SKM-1 treated with dmso at 0.1 percent for 144 hours (cell line): ENCODE measurements at regions not wholly inside any gene's neighbourhood (a gene's known extent, or its start where the extent isn't known, plus 50 kb on each side); places are given as distances from the start of the nearest gene placed in this dataset.
"Not testable (repeated sequence)": the region's sequence is repeated elsewhere in the genome, so short reads cannot be mapped to it uniquely, and the experiment has no call there.

Source experiments
- DNase-seq: peaks from one replicate; lab custom pipeline; 2025; ENCODE audit not compliant: unreplicated experiment; lab: John Stamatoyannopoulos, UW

DNA sequence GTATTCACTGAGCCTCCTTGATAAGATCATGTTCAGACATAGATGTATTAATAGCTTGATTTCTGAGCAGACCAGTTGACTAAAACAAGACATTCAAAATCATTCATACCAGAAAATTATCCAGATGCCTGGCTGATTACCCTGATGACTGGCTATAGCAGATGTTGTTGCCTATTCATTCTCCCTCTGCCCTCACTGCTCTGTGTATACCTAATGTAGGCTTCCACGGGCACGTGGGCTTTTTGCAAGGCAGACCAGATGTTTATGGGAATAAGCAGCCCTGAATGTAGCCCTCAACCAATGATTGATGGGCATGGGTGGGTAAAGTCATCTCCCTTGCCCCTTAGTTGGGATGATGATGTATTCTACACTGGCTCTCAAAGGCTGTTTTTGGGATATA is 289.1 kb downstream of the MBD2 start:
- no peak for DNase-seq

DNA sequence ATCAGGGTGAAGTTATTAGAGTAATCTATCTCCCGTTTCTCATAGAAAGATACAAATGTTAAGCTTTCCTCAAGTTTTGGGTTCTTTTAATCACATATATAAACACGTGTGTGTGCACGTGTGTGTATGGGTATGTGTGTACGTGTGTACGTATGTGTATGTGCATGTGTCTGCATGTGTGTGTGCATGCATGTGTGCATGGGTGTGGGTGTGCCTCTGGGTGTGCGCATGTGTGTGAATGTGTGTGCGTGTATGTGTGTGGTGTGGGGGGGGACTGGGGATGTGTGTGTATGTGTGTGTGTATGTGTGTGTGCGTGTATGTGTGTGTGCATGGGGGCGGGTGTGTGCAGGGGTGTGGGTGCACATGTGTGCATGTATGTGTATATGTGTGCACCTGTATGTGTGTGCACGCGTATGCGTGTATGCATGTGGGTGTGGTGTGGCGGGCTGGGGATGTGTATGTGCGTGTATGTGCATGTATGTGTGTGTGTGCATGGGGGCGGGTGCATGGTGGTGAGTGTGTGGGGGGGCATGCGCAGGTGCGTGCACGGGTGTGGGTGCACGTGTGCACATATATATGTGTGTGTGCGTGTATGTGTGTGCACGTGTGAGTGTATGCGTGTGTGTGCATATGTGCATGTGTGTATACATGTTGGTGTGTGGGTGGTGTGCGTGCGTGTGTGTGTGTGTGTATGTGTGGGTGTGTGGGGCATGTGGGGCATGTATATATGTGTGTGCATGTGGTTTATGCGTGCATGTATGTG is 304.0 kb downstream of the MBD2 start:
- DNase-seq: no peak

DNA sequence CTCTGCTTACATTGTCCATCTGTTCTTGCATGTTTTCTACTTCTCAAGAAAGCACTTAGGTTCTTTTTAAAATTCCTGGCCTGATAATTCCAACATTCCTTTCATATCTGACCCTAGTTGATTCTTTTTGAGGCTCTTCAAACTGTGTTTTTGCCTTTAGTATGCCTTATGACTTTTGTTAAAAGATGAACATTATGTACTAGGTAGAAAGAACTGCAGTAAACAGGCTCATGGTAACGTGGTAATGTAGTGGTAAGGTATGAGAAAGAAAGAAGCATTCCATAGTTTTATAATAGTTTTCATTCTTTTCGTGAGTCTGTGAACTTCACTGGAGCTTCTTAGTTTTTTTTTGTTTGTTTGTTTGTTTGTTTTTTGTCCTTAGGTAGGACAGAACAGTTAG is 306.4 kb downstream of the MBD2 start:
- no peak for DNase-seq

DNA sequence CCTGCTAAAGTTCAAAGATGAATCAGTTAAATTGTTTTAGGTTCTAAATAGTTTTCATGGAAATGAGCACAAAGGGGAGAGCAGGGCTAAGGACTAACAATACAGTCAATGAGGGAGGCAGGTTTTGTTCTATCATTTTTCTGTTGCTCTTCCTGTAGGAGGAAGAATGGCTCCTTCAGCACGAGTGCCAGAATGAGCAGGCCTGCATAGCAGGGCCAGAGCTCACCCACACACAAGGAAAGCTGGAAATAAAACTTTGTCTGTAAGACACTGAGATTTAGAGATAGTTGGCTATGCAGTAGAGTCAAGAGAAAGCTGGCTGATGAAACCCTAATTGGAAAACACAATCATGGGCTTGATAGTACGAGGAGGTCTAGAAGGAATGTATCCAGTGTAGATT is 313.3 kb downstream of the MBD2 start:
- DNase-seq: no peak

DNA sequence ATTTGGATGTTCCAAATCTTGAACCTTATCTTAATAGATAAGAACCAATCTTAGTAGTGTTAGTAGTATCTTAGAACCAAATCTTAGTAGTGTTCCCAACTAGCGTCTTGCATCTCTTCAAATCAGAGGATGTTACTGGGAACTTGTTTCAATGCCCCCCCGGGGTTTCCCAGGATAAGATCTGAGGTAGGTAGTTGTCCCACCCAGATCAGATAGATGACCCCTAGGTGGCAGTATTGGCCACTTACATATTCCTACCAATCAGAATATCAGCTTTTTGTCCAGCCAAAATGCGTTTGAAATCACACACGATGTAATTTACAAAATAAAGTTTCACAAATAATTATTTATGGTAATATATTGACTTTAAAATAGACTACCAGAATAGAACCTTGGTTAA is 314.8 kb downstream of the MBD2 start:
- DNase-seq: peak; percentile 9

DNA sequence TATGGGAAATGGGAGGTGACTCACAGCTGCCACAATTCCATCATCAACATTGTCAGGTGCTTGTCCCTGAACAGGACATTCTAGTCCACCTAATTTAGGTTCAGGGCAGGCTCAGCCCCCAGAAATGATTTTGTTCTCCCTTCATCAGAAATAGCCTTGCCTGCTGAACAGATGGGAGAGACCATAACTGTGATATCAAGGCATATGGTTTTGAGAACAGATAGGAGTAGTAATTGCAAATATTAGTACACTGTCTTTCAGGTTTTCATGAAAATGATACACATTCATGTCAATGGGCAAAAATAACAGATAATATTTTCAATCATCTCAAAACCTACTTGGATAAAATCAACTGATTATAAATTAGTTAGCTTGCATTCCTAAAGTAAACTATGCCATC is 316.5 kb downstream of the MBD2 start:
- DNase-seq: no peak

DNA sequence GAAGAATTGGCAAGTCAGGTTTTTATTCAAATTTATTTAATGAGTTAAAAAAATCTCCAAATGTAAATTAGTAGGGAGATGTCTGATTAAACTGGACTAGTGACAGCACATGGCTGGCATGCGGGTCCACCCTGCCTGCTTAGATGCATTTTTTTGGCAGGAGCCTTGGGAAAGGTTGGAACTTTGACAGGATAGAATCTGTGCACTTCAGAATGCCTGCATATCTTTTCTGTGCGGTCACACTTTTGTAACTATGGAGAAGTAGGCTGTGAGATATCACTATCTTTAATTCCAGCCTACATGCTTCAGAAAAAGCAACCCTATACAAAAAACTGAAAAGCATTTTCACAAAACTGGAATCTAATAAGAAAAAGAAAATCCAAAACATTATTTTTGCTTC is 317.8 kb downstream of the MBD2 start:
- DNase-seq: no peak

DNA sequence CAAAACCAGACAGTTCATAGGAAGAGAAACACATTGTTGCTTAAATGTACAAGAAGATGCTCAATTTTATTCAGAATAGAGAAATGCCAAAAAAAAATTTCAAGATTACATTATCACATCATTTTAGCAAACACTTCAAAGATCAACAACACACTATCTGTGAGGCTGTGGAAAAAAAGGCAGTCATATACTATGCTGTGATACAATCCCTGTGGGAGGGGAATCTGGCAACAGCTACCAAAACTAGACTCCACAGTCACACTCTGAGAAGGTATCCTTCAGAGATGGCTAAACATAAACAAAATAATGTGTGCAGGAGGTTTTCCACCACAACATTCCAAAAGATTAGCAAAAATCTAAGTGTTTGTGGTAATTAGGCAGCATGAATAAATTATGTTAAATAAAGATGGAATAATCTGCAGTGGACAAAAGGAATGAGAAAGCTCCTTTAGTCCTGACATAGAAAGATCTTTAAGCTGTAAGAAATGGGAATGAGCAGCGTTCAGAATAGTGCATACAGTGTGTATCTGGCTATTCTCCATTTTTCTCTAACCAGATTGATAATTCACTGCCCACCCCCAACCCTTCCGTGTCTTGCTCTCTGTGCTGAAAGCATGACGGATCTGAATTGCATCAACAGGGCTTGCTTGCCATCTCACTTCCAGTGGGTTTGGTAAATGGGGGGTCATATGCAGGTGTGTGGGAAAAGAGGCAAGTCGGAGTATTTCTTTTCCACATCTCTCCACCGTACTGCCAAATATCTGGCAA is 329.6 kb downstream of the MBD2 start:
- DNase-seq: no peak

DNA sequence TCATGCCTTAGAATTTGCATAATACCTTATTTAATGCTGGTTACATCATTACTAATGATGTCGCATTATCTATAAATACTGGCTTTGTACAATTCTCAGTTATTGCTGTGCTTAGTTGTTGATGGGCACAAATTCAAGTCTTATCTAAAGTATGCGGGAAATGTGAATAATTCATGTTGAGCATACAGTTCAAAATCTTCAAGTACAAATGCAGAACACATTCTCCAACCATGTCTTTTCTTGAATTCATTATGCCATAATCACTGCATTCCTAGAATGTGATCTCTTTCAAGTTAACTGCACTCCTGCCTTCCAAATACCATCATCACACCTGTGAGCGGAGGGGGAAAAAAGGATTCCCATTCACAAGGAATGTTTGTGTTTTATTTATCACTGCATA is 337.0 kb downstream of the MBD2 start:
- DNase-seq: no peak

DNA sequence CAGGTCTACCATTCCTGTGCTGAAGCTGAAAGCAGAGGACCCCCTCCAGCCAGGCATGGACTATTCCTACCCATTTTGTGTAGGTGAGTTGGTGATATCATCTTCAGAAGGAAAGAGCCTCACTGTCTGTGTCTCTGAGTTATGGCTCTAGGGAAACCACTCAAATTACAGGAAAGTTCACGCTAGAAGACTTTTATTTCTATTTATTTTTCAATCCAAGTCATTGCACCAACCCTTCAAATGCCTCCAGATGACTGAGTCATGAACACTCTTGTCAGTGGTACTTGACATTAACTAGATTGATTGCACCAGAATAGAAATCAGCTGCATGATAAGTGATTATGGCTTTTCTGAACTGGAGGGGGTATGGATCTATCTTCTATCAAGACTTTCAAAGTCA is 338.4 kb downstream of the MBD2 start:
- no peak for DNase-seq

DNA sequence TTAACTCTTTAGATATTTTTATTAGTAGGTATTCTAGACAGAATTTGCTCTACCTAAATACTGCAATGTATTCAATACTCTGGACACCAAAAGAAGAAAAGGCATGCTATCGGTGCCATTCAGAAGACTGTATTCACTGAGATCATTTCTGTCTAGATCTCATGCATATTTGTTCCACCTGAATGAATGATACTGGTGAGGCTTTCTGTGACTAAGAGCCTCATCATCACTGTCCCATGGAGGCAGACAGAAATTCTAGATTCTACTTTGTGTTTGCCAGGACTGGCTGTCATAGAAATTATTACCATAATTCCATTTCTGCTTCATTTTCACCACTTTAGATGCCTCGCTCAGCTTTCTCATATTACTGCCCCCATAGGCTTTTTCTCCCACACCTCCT is 340.7 kb downstream of the MBD2 start:
- DNase-seq: no peak

DNA sequence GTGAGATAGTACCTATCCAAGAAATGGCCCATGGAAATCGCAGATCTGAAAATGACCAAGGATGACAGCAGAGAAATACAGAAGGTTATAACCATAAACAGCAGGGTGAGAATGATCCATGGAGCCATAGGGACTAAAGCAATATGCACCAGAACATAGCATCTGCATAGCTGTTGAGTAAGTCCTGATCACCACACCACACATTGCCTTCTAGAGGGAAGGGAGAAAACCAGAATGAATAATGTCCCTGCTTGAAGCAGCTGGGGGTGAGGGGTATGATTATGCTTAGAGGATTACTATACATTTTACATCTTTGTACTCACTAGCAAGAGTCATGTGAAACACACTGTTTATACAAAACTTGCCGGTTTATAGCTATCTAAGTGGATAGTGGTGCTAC is 350.4 kb downstream of the MBD2 start:
- no peak for DNase-seq

DNA sequence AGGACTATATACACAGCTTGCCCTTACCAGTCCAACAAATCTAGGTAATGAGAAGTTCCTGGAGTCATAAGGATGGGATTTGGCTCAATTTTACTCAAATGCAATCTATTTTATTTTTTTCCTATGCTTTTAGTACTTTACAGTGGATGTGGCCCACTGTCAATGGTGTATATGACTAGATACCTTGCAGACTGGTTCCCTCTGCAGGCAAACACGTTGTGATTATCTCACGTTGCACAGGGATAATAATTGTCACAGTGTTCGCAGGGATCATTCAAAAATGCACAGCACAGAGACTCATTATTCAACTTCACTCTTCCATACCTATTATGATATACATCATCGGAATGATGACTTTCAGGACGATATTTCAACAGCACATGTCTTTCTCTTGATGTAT is 359.7 kb downstream of the MBD2 start:
- no peak for DNase-seq

DNA sequence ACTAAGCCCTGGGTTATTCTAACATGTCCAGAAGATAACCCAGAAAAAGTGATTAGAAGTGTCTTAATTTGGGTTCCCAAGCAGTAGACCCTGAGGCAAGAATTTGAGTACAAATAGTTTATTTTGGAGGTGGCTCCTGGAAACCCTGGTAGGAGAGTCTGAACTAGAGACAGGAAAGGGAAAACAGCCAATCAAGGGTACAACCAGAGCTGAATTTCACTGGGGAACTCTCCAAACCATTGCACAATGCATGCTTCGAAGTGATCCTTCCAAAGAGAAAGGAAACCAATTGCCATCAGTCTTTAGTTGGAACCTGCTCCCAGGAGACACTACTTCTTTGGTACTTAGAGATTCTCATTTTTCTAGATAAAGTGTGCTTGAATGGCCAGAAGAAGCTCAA is 361.5 kb downstream of the MBD2 start:
- DNase-seq: no peak

DNA sequence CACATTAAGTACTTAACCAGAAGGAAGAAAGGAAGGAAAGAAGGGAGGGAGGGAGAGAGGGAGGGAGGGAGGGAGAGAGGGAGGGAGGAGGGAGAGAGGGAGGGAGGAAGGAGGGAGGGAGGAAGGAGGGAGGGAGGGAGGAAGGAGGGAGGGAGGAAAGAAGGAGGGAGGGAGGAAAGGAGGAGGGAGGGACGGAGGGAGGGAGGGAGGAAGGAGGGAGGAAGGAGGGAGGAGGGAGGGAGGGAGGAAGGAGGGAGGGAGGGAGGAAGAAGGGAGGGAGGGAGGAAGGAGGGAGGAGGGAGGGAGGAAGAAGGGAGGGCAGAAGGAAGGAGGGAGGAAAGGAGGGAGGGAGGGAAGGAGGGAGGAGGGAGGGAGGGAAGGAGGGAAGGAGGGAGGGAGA is 363.3 kb downstream of the MBD2 start:
- DNase-seq: no peak

DNA sequence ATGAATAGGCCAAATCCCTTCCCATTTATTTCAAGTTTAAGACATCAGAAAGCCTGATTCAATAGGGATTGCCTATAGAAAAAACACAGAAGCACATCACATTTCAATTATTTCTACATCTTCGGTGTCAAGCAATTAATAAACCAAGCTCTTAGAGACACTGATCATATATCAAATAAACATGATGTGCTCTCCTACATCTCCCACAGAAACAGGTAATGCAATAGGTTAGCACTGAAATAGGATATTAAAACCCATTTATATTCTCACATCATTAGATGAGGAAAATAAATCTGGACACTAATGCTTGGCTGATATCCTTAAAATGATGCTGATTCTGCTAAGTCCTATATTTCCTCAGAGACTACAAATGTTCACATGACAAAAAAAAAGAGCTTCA is 364.7 kb downstream of the MBD2 start:
- no peak for DNase-seq

DNA sequence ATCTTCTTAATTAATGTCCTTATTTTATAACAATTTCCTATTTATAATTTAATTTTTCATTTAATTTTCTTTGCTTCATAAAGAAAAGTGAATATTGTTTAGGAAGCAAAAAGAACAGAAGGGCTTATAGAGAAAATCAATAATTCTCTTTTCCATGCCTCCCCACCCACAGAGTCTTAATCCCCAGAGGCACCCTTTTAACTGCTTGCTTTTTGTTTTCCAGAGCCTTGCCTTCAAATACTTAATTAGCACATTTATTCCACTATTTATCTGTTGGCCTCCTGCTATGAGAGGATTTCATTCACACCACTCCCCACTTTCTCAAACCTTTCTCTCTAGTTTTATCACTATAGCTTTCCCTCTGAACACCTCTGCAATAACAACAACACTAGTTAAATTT is 373.6 kb downstream of the MBD2 start:
- DNase-seq: no peak

DNA sequence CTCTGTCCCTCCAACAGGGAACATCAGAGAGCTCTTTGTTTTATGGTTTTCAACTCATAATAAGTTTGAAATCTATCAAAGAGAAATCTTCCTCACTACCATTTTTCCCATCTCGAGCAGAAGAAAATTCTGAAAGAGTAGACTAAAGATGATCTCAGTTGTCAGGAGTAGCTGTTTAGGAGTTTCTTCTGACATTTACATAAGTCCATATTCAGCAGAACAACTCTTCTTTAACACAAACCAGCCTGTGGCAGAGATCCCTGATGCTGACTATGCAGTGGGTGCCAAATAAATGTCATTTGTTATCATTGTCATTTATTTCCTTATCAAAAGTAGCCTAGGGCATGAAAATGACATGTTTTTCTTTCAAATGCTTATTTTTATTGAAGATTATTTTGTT is 380.7 kb downstream of the MBD2 start:
- no peak for DNase-seq

DNA sequence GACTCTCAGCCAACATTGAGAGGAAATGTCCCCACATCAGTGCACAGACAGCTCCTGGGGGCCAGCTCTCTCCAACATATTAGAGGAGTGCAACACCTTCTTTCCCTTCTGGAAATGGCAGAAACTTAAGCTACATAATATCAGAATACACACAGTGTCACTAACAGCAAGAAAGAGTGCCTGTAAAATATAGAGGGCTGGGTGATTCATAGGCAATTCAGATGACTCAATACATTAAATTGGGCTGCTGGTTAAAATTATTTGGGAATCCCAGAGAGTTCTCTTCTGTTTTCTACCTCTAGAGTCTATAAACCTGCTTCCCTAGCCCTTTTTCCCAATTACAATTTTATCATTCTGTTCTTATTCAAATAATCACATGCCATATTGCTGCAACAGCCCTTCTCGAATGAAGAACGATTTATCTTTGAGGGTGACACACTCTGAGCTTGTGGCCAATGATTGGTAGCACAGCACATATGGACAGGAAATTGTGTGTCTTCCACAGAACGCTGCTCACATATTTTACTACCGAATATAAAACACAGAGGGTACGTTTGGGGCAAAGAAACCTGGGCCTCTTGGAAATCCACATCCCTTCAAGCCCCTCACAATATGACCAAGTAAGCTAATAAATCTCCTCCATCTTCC is 381.2 kb downstream of the MBD2 start:
- DNase-seq: no peak

DNA sequence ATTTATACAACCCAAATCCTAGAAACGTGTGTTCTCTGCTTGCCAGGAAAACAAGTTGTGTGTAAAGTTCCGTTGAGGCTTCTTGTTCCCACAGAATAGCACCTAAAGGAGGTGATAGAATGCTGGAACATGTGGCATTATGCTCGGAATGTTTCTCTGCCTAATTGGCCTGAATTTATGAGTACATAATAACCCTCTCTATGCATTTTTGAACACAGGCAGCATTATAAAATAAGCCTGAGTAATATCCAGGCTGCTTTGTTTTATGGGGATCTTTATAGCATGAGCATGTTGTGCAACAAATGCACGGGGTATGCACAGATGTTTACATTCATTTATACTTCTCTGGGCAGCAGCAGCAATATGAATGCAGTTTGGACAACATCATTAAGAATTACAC is 385.7 kb downstream of the MBD2 start:
- DNase-seq: no peak

DNA sequence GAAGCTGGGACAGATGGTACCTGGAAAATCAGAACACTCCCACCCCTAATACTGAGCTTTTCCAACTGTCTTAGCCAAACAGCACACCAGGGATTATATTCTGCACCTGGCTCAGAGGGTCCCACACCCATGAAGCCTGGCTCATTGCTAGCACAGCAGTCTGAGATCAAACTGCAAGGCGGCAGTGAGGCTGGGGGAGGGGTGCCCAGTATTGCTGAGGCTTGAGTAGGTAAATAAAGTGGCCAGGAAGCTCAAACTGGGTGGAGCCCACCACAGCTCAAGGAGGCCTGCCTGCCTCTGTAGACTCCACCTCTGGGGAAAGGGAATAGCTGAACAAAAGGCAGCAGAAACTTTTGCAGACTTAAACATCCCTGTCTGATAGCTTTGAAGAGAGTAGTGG is 403.3 kb downstream of the MBD2 start:
- DNase-seq: not testable (repeated sequence)

DNA sequence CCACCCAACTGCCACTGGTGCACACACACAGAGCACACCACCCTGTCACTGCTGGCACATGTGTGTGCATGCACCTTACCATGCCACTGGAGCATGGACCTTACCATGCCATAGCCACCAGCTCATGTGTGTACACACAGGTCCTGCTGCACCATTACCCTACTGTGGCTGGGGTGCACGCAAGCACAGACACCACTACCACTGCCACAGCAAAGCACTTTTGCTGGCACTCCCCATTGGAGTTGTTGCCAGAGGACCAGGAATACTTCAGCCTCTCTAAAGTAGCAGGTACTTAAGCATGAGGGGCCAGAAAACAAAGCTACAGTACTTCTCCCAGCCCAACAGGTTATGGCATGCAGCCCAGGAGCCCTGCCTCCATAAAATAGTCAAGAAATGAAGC is 404.8 kb downstream of the MBD2 start:
- DNase-seq: no peak
